Thoracic aorta (tissue), 2 donors: ENCODE measurements at regions not wholly inside any gene's neighbourhood (a gene's known extent, or its start where the extent isn't known, plus 50 kb on each side); places are given as distances from the start of the nearest gene placed in this dataset.
"Not testable (repeated sequence)": the region's sequence is repeated elsewhere in the genome, so short reads cannot be mapped to it uniquely, and the experiment has no call there.

Experiments
- ATAC-seq: fragments of 150-250 bp; one replicate; pipeline ENCODE4 v1.8.0; 2017; ENCODE audit warnings: low read depth; ENCODE audit not compliant: insufficient number of reproducible peaks, low FRiP score
- DNase-seq: peaks from one replicate; pipeline ENCODE4 v3.0.0-alpha.2; 2020; ENCODE audit warnings: low spot score
- H3K27ac ChIP-seq, 2 donors: fragments of 200-600 bp; sonication (generic); 1 replicate in 1 of 2; 2 replicates in 1 of 2; pipeline ENCODE4 v1.5.1; 2016; ENCODE audit warnings: mild to moderate bottlenecking in 2 of 2, moderate library complexity in 2 of 2
- H3K27me3 ChIP-seq: fragments of 200-600 bp; sonication (generic); replicated peaks from 2 replicates; pipeline ENCODE4 v1.6.0; 2016; ENCODE audit warnings: mild to moderate bottlenecking; ENCODE audit not compliant: insufficient read depth
- H3K36me3 ChIP-seq: fragments of 200-600 bp; sonication (generic); one replicate; pipeline ENCODE4 v1.5.1; 2016
- H3K4me1 ChIP-seq, 2 donors: fragments of 200-600 bp; sonication (generic); 1 replicate in 1 of 2; 2 replicates in 1 of 2; pipeline versions ENCODE4 v1.5.1 to v1.6.0; 2016; ENCODE audit warnings: low read depth in 2 of 2, mild to moderate bottlenecking in 1 of 2; ENCODE audit not compliant: control insufficient read depth in 1 of 2
- H3K4me3 ChIP-seq: fragments of 200-600 bp; sonication (generic); 2 replicates; pipeline ENCODE4 v1.5.1; 2016; ENCODE audit warnings: mild to moderate bottlenecking
- H3K9me3 ChIP-seq: fragments of 200-600 bp; sonication (generic); 2 replicates; pipeline ENCODE4 v1.5.1; 2016
- TF ChIP-seq, protein P1 (sequence below): fragments of 200-600 bp; sonication (generic); IDR thresholded peaks from one replicate; pipeline ENCODE4 v1.5.1; 2019; ENCODE audit warnings: antibody characterized with exemption

DNA sequence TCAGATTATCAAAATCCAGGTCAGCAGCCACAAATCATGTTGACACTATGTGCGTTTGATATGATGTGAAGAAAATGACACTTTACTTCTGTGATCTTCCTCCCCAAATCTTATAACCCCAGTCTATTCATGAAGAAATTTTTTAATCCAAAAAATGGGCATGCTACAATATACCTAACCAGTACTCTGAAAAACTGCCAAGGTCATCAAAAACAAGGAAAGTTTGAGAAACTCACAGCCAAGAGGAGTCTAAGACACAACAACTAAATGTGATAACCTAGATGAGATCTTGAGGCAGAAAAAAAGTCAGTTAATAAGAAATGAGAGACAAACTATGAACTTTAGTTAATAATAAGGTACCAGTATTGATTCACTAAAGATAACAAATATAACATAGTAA is 200.6 kb upstream of the IRAK1BP1 start:
- Histone ChIP-seq H3K27ac (no peak overlapping the region), H3K4me3 (no peak overlapping the region), H3K4me1 (no peaks in the 10 kb centered on the region), H3K36me3 (no peaks in the 10 kb centered on the region), H3K9me3 (no peaks in the 10 kb centered on the region), H3K27me3 (no peaks in the 10 kb centered on the region)
- DNase-seq (no peak), ATAC-seq (no peak)
- TF ChIP-seq, protein P1, sequence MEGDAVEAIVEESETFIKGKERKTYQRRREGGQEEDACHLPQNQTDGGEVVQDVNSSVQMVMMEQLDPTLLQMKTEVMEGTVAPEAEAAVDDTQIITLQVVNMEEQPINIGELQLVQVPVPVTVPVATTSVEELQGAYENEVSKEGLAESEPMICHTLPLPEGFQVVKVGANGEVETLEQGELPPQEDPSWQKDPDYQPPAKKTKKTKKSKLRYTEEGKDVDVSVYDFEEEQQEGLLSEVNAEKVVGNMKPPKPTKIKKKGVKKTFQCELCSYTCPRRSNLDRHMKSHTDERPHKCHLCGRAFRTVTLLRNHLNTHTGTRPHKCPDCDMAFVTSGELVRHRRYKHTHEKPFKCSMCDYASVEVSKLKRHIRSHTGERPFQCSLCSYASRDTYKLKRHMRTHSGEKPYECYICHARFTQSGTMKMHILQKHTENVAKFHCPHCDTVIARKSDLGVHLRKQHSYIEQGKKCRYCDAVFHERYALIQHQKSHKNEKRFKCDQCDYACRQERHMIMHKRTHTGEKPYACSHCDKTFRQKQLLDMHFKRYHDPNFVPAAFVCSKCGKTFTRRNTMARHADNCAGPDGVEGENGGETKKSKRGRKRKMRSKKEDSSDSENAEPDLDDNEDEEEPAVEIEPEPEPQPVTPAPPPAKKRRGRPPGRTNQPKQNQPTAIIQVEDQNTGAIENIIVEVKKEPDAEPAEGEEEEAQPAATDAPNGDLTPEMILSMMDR, result no peak

DNA sequence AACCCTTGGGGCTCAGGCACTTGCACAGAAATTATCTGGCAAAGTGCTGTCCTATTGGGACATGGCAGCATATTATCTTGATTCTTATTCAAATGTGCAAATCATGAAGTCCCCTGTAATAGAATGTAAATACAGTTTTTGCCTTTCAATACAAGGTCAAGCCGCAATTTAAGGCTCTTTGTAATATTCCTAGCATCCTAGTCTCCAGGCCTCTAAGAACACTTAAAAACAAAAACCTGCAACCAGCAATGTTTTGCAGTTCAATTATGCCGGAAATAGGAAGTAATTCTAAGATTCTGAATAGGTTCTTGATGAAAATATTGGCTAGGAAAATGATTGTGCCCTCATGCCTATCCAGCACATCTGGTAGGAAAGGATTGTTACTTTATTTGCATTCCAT is 197.2 kb upstream of the IRAK1BP1 start:
- H3K4me3 ChIP-seq, result no peak overlapping the region
- H3K27ac ChIP-seq, result no peak overlapping the region
- no peaks in the 10 kb centered on the region for H3K9me3 ChIP-seq
- ATAC-seq, result no peak
- H3K27me3 ChIP-seq, result no peaks in the 10 kb centered on the region
- H3K4me1 ChIP-seq, result no peaks in the 10 kb centered on the region
- TF ChIP-seq, protein P1, result no peak
- no peak for DNase-seq
- no peaks in the 10 kb centered on the region for H3K36me3 ChIP-seq

DNA sequence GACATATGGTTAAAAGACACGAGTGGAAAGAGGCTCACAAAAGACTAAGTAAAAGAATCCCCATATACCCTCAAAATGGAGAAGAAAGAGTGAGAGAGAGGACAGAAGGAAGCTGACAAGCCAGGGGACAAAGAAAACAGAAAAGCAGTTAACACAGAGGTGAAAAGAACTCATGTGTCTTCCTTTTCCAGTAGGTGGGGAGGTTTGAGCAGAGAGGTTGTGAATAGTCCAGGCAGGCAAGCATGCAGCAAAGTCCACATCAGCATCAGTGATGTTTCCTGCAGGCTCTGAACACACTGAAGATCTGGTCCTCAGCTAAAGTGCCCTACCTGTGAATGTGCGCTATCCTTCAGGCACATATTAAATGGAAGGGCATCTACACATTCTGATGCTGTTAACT is 196.5 kb upstream of the IRAK1BP1 start:
- TF ChIP-seq, protein P1, result no peak
- ATAC-seq (no peak), DNase-seq (no peak)

DNA sequence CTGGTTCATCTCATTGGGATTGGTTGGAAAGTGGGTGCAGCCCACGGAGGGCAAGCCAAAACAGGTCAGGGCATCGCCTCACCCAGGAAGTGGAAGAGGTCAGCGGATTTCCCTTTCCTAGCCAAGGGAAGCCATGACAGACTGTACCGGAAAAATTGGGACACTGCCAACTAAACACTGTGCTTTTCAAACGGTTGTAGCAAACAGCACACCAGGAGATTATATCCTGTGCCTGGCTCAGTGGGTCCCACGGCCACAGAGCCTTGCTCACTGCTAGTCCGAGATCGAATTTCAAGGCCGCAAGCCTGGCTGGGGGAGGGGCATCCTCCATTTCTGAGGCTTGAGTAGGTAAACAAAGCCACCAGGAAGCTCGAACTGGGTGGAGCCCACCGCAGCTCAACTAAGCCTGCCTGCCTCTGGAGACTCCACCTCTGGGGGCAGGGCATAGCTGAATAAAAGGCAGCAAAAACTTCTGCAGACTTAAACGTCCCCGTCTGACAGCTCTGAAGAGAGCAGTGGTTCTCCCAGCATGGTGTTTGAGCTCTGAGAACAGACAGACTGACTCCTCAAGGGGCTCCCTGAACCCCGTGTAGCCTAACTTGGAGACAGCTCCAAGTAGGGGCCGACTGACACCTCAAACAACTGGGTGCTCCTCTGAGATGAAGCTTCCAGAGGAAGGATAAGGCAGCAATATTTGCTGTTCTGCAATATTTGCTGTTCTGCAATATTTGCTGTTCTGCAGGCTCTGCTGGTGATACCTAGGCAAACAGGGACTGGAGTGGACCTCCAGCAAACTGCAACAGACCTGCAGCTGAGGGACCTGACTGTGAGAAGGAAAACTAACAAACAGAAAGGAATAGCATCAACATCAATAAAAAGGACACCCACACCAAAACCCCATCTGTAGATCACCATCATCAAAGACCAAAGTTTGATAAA is 191.0 kb upstream of the IRAK1BP1 start:
- H3K4me3 ChIP-seq, ATAC-seq, H3K9me3 ChIP-seq, H3K27me3 ChIP-seq, H3K36me3 ChIP-seq, H3K27ac ChIP-seq, H3K4me1 ChIP-seq, DNase-seq: not testable (repeated sequence)

More for the DNA sequence above, 196.5 kb upstream of the IRAK1BP1 start:
- no peak overlapping the region for H3K27ac ChIP-seq
- H3K36me3 ChIP-seq, result no peaks in the 10 kb centered on the region
- H3K4me1 ChIP-seq, result no peaks in the 10 kb centered on the region
- no peaks in the 10 kb centered on the region for H3K9me3 ChIP-seq
- no peaks in the 10 kb centered on the region for H3K27me3 ChIP-seq
- no peak overlapping the region for H3K4me3 ChIP-seq

DNA sequence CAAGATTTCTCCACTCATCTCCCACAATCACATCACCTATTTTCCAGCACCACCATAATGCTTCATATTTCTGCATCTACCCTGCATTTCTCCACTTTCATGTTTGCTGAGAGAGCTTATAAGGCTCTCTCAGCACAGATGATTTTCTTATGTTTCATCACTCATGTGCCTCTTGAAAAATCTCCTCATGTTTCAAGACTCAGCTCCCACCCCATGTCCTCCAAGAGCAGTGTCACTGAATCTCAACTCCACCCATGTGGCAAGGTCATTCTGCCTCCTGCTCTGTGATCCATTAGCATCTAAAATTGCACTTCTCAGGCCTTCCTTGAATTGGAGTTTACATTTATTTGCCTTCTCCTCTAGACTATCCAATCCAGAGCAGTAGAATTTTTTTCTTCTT is 178.7 kb upstream of the IRAK1BP1 start:
- TF ChIP-seq, protein P1, result no peak
- ATAC-seq (no peak), DNase-seq (no peak)
- Histone ChIP-seq H3K36me3 (no peaks in the 10 kb centered on the region), H3K9me3 (no peaks in the 10 kb centered on the region), H3K4me1 (no peaks in the 10 kb centered on the region), H3K4me3 (no peak overlapping the region), H3K27me3 (no peaks in the 10 kb centered on the region), H3K27ac (no peak overlapping the region)
